ENCODE measurements at regions not wholly inside any gene's neighbourhood (a gene's known extent, or its start where the extent isn't known, plus 50 kb on each side); places are given as distances from the start of the nearest gene placed in this dataset.

DNA sequence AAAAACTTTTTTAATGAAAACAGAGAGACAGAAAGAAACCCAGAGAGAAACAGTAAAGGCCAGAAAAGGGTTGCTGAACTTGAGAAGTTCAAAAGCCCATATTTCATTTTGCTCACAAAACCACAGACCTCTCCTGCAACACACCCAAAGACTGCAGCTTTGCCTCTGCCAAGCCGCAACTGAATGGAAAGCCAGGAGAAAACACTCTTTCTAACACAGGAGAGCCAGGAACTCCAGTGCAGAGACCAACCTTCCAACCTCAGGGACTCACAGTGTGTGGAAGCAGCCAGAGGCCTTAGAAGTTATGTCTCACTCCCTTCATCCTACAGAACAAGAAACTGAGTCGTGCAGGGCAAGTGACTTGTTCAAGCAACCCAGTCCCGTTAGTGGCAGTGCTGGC, 163.1 kb upstream of the HES1 start:
- no peaks in the 10 kb centered on the region for H3K9me3 ChIP-seq (replicated peaks)
- H3K27ac ChIP-seq (replicated peaks) = no peak overlapping the region
- H3K4me3 ChIP-seq = no peak overlapping the region
- intact Hi-C loops (cut with micrococcal nuclease) = no loop called here
- peaks cover 35% of the 10 kb centered on the region for H3K27me3 ChIP-seq (ENCODE audit: low read depth)
- no peak for DNase-seq
- TF ChIP-seq CTCF (IDR thresholded peaks at IDR 0.05; ENCODE audit: borderline replicate concordance) = no peak
- peaks cover 6% of the 10 kb centered on the region for H3K4me1 ChIP-seq
- H3K36me3 ChIP-seq = no peaks in the 10 kb centered on the region

DNA sequence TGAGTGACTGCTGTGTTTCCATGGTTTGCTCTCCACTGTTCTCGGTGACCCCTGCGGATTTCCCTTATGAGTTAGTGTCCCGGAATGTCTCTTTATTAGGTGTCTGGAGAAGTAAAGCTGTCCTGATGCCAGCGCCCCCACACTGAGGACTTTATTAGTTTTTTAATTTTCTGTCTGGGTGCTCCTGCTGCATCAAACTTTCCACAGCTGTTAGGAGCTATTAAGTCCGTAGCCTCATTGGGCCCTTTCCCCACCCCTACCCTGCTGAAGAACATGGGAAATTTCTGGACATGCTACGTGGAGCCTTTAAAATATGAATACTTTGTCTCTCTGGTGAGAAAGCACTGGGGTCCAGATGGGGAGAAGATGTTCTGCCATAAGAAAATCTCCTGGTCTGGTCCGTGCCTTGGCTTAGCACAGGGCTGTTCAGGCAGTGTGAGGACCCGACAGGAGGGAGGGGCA, 161.7 kb upstream of the HES1 start:
- Histone ChIP-seq H3K27me3 (ENCODE audit: low read depth) (peaks cover 47% of the 10 kb centered on the region), H3K9me3 (replicated peaks) (no peaks in the 10 kb centered on the region), H3K27ac (replicated peaks) (no peak overlapping the region), H3K4me3 (no peak overlapping the region), H3K4me1 (peaks cover 6% of the 10 kb centered on the region), H3K36me3 (no peaks in the 10 kb centered on the region)
- no peak for TF ChIP-seq CTCF (IDR thresholded peaks at IDR 0.05; ENCODE audit: borderline replicate concordance)
- intact Hi-C loops (cut with micrococcal nuclease) = no loop called here
- no peak for DNase-seq

DNA sequence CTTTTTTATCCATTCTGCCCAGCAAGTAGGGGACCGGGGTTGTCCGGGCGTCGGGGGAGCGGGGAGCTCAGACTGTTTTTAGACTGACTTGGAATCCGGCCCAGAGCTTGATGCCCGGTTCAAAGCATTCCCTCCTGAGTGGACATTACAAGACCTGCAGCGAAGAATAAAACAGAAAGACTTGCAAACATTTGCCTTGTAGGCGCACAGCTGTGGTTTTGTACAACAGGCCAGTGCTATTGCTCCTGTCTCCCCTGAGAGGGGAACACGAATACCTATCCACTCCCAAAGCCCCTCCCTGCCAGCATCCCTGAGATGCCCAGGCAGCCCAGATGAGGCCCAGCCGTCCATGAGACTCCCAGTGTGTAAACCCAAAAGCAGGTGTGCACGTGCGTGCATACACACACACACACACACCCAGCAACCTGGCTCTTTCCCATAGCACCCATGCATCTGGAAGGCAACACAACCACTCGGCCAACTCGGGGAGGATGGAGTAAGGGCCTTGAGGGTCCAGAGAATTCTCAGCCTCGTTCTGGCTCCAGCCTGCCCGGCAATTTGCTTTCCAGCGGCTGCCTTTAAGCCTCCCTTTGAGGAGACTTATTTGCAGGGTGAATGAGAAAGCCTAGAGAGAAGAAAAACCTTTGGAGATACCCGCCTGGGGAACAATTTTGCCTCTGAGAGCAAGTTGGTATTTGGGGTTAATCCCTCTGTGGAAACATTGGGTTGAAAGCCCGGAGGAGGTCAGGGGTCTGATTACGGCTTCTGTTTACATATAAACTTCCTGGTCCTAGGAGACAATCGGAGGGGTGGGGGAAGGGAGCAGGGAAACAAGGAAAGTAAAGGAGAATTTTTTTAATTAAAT, 161.0 kb upstream of the HES1 start:
- DNase-seq = no peak
- Histone ChIP-seq H3K4me3 (no peak overlapping the region), H3K27me3 (ENCODE audit: low read depth) (peaks cover 52% of the 10 kb centered on the region), H3K9me3 (replicated peaks) (no peaks in the 10 kb centered on the region), H3K27ac (replicated peaks) (no peak overlapping the region), H3K4me1 (peaks cover 8% of the 10 kb centered on the region), H3K36me3 (no peaks in the 10 kb centered on the region)
- intact Hi-C loops (cut with micrococcal nuclease) = no loop called here
- TF ChIP-seq CTCF (IDR thresholded peaks at IDR 0.05; ENCODE audit: borderline replicate concordance) = no peak

DNA sequence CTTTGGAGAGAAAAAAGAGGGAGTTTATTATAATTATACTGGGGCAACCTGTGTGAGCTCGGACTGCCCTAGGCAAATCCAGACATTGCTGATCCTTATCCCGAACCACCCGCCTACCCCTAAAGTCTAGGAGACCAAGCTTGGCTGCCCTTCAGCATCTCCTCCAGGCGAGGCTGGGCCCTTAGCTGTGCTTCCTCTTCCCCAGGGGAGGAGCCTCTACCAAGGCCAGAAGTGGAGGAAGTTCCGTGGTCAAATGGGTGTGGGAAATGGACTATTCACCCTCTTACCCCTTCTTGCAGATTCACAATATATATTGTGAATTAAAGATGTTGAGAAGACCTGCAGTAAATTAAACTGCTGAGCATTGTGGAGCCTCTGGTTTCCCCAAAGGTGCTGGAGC, 158.3 kb upstream of the HES1 start:
- no peaks in the 10 kb centered on the region for H3K36me3 ChIP-seq
- H3K4me3 ChIP-seq = no peak overlapping the region
- H3K9me3 ChIP-seq (replicated peaks) = no peaks in the 10 kb centered on the region
- H3K4me1 ChIP-seq = peaks cover 29% of the 10 kb centered on the region
- no peak for DNase-seq
- H3K27ac ChIP-seq (replicated peaks) = no peak overlapping the region
- intact Hi-C loops (cut with micrococcal nuclease) = no loop called here
- peaks cover 65% of the 10 kb centered on the region for H3K27me3 ChIP-seq (ENCODE audit: low read depth)
- no peak for TF ChIP-seq CTCF (IDR thresholded peaks at IDR 0.05; ENCODE audit: borderline replicate concordance)

DNA sequence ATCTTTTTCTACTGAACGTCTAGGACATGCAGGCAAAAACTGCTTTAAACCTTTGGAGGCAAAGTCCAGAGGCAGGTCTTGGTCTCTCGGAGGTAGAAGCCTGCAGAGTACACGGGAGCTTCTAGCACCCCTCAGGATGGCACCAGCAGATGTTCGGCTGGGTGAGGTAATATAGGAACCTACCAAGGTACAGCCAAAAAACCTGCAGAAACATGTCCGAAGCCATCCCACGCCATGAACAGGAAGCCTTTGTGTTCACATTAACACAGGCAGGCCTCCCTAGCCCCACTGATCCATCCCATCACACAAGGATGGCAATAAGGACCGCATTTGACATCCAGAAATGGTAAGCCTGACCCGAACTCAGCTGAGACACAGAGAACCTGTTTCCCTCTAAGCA, 157.9 kb upstream of the HES1 start:
- H3K4me1 ChIP-seq = peaks cover 33% of the 10 kb centered on the region
- no peak for DNase-seq
- H3K9me3 ChIP-seq (replicated peaks) = no peaks in the 10 kb centered on the region
- H3K27ac ChIP-seq (replicated peaks) = no peak overlapping the region
- no peaks in the 10 kb centered on the region for H3K36me3 ChIP-seq
- no peak for TF ChIP-seq CTCF (IDR thresholded peaks at IDR 0.05; ENCODE audit: borderline replicate concordance)
- H3K4me3 ChIP-seq = no peak overlapping the region
- intact Hi-C loops (cut with micrococcal nuclease) = no loop called here
- H3K27me3 ChIP-seq (ENCODE audit: low read depth) = peaks cover 61% of the 10 kb centered on the region

All from left ventricle myocardium inferior (tissue), 1 donor.